ENCODE measurements at regions not wholly inside any gene's neighbourhood (a gene's known extent, or its start where the extent isn't known, plus 50 kb on each side); places are given as distances from the start of the nearest gene placed in this dataset.
"Not testable (repeated sequence)": the region's sequence is repeated elsewhere in the genome, so short reads cannot be mapped to it uniquely, and the experiment has no call there.

GRCh38 chr12:63353559-63353958 lies 202.6 kb upstream of the AVPR1A start:
- no peaks in the 10 kb centered on the region for H3K79me1 ChIP-seq (ENCODE audit: low read length)
- H3K14ac ChIP-seq (ENCODE audit: low read length): no peak overlapping the region
- no peak overlapping the region for H2AFZ ChIP-seq (ENCODE audit: insufficient read depth, low read length, poor library complexity)
- no peak for DNase-seq
- H3K4me1 ChIP-seq (ENCODE audit: control insufficient read depth in 1 of 2, insufficient read depth in 2 of 2, low read length in 2 of 2): no peaks in the 10 kb centered on the region
- H2BK12ac ChIP-seq (ENCODE audit: low read length): no peak overlapping the region
- no CpG with 5 or more reads among the region's 1 CpG for WGBS (ENCODE audit: extremely low coverage, insufficient coverage, insufficient read length)
- H3K27ac ChIP-seq (ENCODE audit: low read depth, low read length): no peak overlapping the region
- H3K9me3 ChIP-seq (ENCODE audit: insufficient read depth, low read depth, low read length): no peaks in the 10 kb centered on the region
- no peaks in the 10 kb centered on the region for H3K36me3 ChIP-seq (ENCODE audit: control insufficient read depth in 1 of 2, insufficient read depth in 2 of 2, low read length in 2 of 2)
- H3K4me3 ChIP-seq (ENCODE audit: low read depth, low read length): no peak overlapping the region
- no peak overlapping the region for H2BK120ac ChIP-seq (ENCODE audit: insufficient read depth, low read length, poor library complexity)
- H4K91ac ChIP-seq (ENCODE audit: low read depth, low read length): no peak overlapping the region
- H3K27me3 ChIP-seq (ENCODE audit: insufficient read depth, low read length): no peaks in the 10 kb centered on the region
- no peak overlapping the region for H3K4me2 ChIP-seq (ENCODE audit: low read length)
- no peaks in the 10 kb centered on the region for H3K79me2 ChIP-seq (ENCODE audit: control insufficient read depth, insufficient read depth, low read length, poor library complexity)
- no peak overlapping the region for H3K18ac ChIP-seq (ENCODE audit: low read length)
- H3K23ac ChIP-seq (ENCODE audit: low read length): no peak overlapping the region
- no peak overlapping the region for H4K8ac ChIP-seq (ENCODE audit: low read depth, low read length)
- no peak overlapping the region for H4K12ac ChIP-seq (ENCODE audit: low read depth, low read length)
- no peak overlapping the region for H2AK5ac ChIP-seq (ENCODE audit: low read length)
- no peak overlapping the region for H2BK5ac ChIP-seq (ENCODE audit: low read depth, low read length, poor library complexity)
- no peak overlapping the region for H3K9ac ChIP-seq (ENCODE audit: low read length)
- H3K4ac ChIP-seq (ENCODE audit: low read depth, low read length): no peak overlapping the region

- Histone ChIP-seq H3K18ac (ENCODE audit: low read length) (no peak overlapping the region), H3K79me1 (ENCODE audit: low read length) (no peaks in the 10 kb centered on the region), H2AK5ac (ENCODE audit: low read length) (no peak overlapping the region), H3K4me2 (ENCODE audit: low read length) (no peak overlapping the region), H3K14ac (ENCODE audit: low read length) (no peak overlapping the region), H4K91ac (ENCODE audit: low read depth, low read length) (no peak overlapping the region), H2BK5ac (ENCODE audit: low read depth, low read length, poor library complexity) (no peak overlapping the region), H3K27ac (ENCODE audit: low read depth, low read length) (no peak overlapping the region), H3K9me3 (ENCODE audit: insufficient read depth, low read depth, low read length) (no peaks in the 10 kb centered on the region), H3K4me1 (ENCODE audit: control insufficient read depth in 1 of 2, insufficient read depth in 2 of 2, low read length in 2 of 2) (no peaks in the 10 kb centered on the region), H3K4me3 (ENCODE audit: low read depth, low read length) (no peak overlapping the region), H3K23ac (ENCODE audit: low read length) (no peak overlapping the region), H2BK12ac (ENCODE audit: low read length) (no peak overlapping the region), H4K12ac (ENCODE audit: low read depth, low read length) (no peak overlapping the region), H3K27me3 (ENCODE audit: insufficient read depth, low read length) (no peaks in the 10 kb centered on the region), H2AFZ (ENCODE audit: insufficient read depth, low read length, poor library complexity) (no peak overlapping the region), H3K79me2 (ENCODE audit: control insufficient read depth, insufficient read depth, low read length, poor library complexity) (no peaks in the 10 kb centered on the region), H3K9ac (ENCODE audit: low read length) (no peak overlapping the region), H3K4ac (ENCODE audit: low read depth, low read length) (no peak overlapping the region), H3K36me3 (ENCODE audit: control insufficient read depth in 1 of 2, insufficient read depth in 2 of 2, low read length in 2 of 2) (no peaks in the 10 kb centered on the region), H2BK120ac (ENCODE audit: insufficient read depth, low read length, poor library complexity) (no peak overlapping the region), H4K8ac (ENCODE audit: low read depth, low read length) (no peak overlapping the region)
- no CpG with 5 or more reads among the region's 3 CpGs for WGBS (ENCODE audit: extremely low coverage, insufficient coverage, insufficient read length)
- no peak for DNase-seq
Measured at GRCh38 chr12:63351370-63351769, 200.4 kb upstream of the AVPR1A start.

- WGBS (ENCODE audit: extremely low coverage, insufficient coverage, insufficient read length): no CpG with 5 or more reads among the region's 3 CpGs
- H3K14ac ChIP-seq (ENCODE audit: low read length): no peak overlapping the region
- H3K27ac ChIP-seq (ENCODE audit: low read depth, low read length): no peak overlapping the region
- no peak for DNase-seq
- H2BK5ac ChIP-seq (ENCODE audit: low read depth, low read length, poor library complexity): no peak overlapping the region
- no peaks in the 10 kb centered on the region for H3K9me3 ChIP-seq (ENCODE audit: insufficient read depth, low read depth, low read length)
- H4K8ac ChIP-seq (ENCODE audit: low read depth, low read length): no peak overlapping the region
- H2AFZ ChIP-seq (ENCODE audit: insufficient read depth, low read length, poor library complexity): no peak overlapping the region
- H3K9ac ChIP-seq (ENCODE audit: low read length): no peak overlapping the region
- H3K79me2 ChIP-seq (ENCODE audit: control insufficient read depth, insufficient read depth, low read length, poor library complexity): no peaks in the 10 kb centered on the region
- H3K4ac ChIP-seq (ENCODE audit: low read depth, low read length): no peak overlapping the region
- no peak overlapping the region for H2AK5ac ChIP-seq (ENCODE audit: low read length)
- H3K4me2 ChIP-seq (ENCODE audit: low read length): no peak overlapping the region
- H4K91ac ChIP-seq (ENCODE audit: low read depth, low read length): no peak overlapping the region
- H3K4me3 ChIP-seq (ENCODE audit: low read depth, low read length): no peak overlapping the region
- H3K23ac ChIP-seq (ENCODE audit: low read length): no peak overlapping the region
- H3K36me3 ChIP-seq (ENCODE audit: control insufficient read depth in 1 of 2, insufficient read depth in 2 of 2, low read length in 2 of 2): no peaks in the 10 kb centered on the region
- no peak overlapping the region for H2BK120ac ChIP-seq (ENCODE audit: insufficient read depth, low read length, poor library complexity)
- H2BK12ac ChIP-seq (ENCODE audit: low read length): no peak overlapping the region
- no peaks in the 10 kb centered on the region for H3K4me1 ChIP-seq (ENCODE audit: control insufficient read depth in 1 of 2, insufficient read depth in 2 of 2, low read length in 2 of 2)
- H3K79me1 ChIP-seq (ENCODE audit: low read length): no peaks in the 10 kb centered on the region
- no peak overlapping the region for H4K12ac ChIP-seq (ENCODE audit: low read depth, low read length)
- H3K27me3 ChIP-seq (ENCODE audit: insufficient read depth, low read length): no peaks in the 10 kb centered on the region
- H3K18ac ChIP-seq (ENCODE audit: low read length): no peak overlapping the region
Measured at GRCh38 chr12:63348556-63348955, 197.6 kb upstream of the AVPR1A start.

- not testable (repeated sequence) for H4K12ac ChIP-seq (ENCODE audit: low read depth, low read length); H3K14ac ChIP-seq (ENCODE audit: low read length); H2AK5ac ChIP-seq (ENCODE audit: low read length); H3K79me2 ChIP-seq (ENCODE audit: control insufficient read depth, insufficient read depth, low read length, poor library complexity); H3K18ac ChIP-seq (ENCODE audit: low read length); H3K4me2 ChIP-seq (ENCODE audit: low read length); DNase-seq; H3K23ac ChIP-seq (ENCODE audit: low read length); H3K9ac ChIP-seq (ENCODE audit: low read length); H3K79me1 ChIP-seq (ENCODE audit: low read length); H3K27ac ChIP-seq (ENCODE audit: low read depth, low read length); H2AFZ ChIP-seq (ENCODE audit: insufficient read depth, low read length, poor library complexity); H3K27me3 ChIP-seq (ENCODE audit: insufficient read depth, low read length); H3K9me3 ChIP-seq (ENCODE audit: insufficient read depth, low read depth, low read length); H2BK120ac ChIP-seq (ENCODE audit: insufficient read depth, low read length, poor library complexity); H2BK12ac ChIP-seq (ENCODE audit: low read length); H3K4me3 ChIP-seq (ENCODE audit: low read depth, low read length); H3K4ac ChIP-seq (ENCODE audit: low read depth, low read length); H3K4me1 ChIP-seq (ENCODE audit: control insufficient read depth in 1 of 2, insufficient read depth in 2 of 2, low read length in 2 of 2); H4K8ac ChIP-seq (ENCODE audit: low read depth, low read length); H2BK5ac ChIP-seq (ENCODE audit: low read depth, low read length, poor library complexity); H3K36me3 ChIP-seq (ENCODE audit: control insufficient read depth in 1 of 2, insufficient read depth in 2 of 2, low read length in 2 of 2); H4K91ac ChIP-seq (ENCODE audit: low read depth, low read length)
- WGBS (ENCODE audit: extremely low coverage, insufficient coverage, insufficient read length): no CpG with 5 or more reads among the region's 4 CpGs
Measured at GRCh38 chr12:63337158-63337557, 186.2 kb upstream of the AVPR1A start.

GRCh38 chr12:63326260-63326659 lies 175.3 kb upstream of the AVPR1A start:
- Histone ChIP-seq H3K4me3 (ENCODE audit: low read depth, low read length) (no peak overlapping the region), H3K4me1 (ENCODE audit: control insufficient read depth in 1 of 2, insufficient read depth in 2 of 2, low read length in 2 of 2) (no peaks in the 10 kb centered on the region), H3K18ac (ENCODE audit: low read length) (no peak overlapping the region), H3K79me2 (ENCODE audit: control insufficient read depth, insufficient read depth, low read length, poor library complexity) (no peaks in the 10 kb centered on the region), H3K79me1 (ENCODE audit: low read length) (no peaks in the 10 kb centered on the region), H4K12ac (ENCODE audit: low read depth, low read length) (no peak overlapping the region), H2AK5ac (ENCODE audit: low read length) (no peak overlapping the region), H2AFZ (ENCODE audit: insufficient read depth, low read length, poor library complexity) (no peak overlapping the region), H2BK12ac (ENCODE audit: low read length) (no peak overlapping the region), H3K4me2 (ENCODE audit: low read length) (no peak overlapping the region), H2BK120ac (ENCODE audit: insufficient read depth, low read length, poor library complexity) (no peak overlapping the region), H3K27me3 (ENCODE audit: insufficient read depth, low read length) (no peaks in the 10 kb centered on the region), H3K23ac (ENCODE audit: low read length) (no peak overlapping the region), H3K9me3 (ENCODE audit: insufficient read depth, low read depth, low read length) (no peaks in the 10 kb centered on the region), H3K14ac (ENCODE audit: low read length) (no peak overlapping the region), H4K91ac (ENCODE audit: low read depth, low read length) (no peak overlapping the region), H3K4ac (ENCODE audit: low read depth, low read length) (no peak overlapping the region), H3K9ac (ENCODE audit: low read length) (no peak overlapping the region), H2BK5ac (ENCODE audit: low read depth, low read length, poor library complexity) (no peak overlapping the region), H3K36me3 (ENCODE audit: control insufficient read depth in 1 of 2, insufficient read depth in 2 of 2, low read length in 2 of 2) (no peaks in the 10 kb centered on the region), H3K27ac (ENCODE audit: low read depth, low read length) (no peak overlapping the region), H4K8ac (ENCODE audit: low read depth, low read length) (no peak overlapping the region)
- DNase-seq: no peak
